PC-9 (cell line): ENCODE measurements at regions not wholly inside any gene's neighbourhood (a gene's known extent, or its start where the extent isn't known, plus 50 kb on each side); places are given as distances from the start of the nearest gene placed in this dataset.

ENCODE experiments used
- BruUV-seq: library from RNA; stranded (reverse); fragments of 400-500 nt; replicated peaks from 2 replicates; lab custom pipeline; 2021; lab: Mats Ljungman, UMichigan
- CTCF ChIA-PET: fragments of 300-600 bp; sonication (Branson Sonifier 250); formaldehyde crosslinking; loops from one replicate; lab custom pipeline; 2022; ENCODE audit warnings: antibody characterized with exemption; lab: Charles Lee
- POLR2A ChIA-PET: fragments of 300-600 bp; sonication (Branson Sonifier 250); formaldehyde crosslinking; loops from one replicate; lab custom pipeline; 2022; ENCODE audit warnings: antibody characterized with exemption; ENCODE audit not compliant: unreplicated experiment; lab: Charles Lee
- DNase-seq, 2 experiments: peaks; one replicate each; pipeline versions ENCODE4 v3.0.0 to v3.0.0-alpha.2; 2015 to 2022; ENCODE audit warnings: mixed read lengths in 1 of 2
- H2AFZ ChIP-seq: fragments of 200-600 bp; sonication (generic); 2 replicates; pipeline ENCODE4 v1.8.1; 2017; ENCODE audit warnings: antibody characterized with exemption
- H3F3A ChIP-seq: fragments of 200-600 bp; sonication (generic); 2 replicates; pipeline ENCODE4 v1.8.1; 2017; ENCODE audit warnings: antibody characterized with exemption, mild to moderate bottlenecking, low read depth; ENCODE audit not compliant: insufficient read depth
- H3K27ac ChIP-seq: fragments of 200-600 bp; sonication (generic); 2 replicates; pipeline ENCODE4 v1.6.1; 2016; ENCODE audit warnings: mixed run types
- H3K27me3 ChIP-seq: fragments of 200-600 bp; sonication (generic); 2 replicates; pipeline ENCODE4 v1.6.1; 2016; ENCODE audit warnings: low read depth, mixed run types; ENCODE audit not compliant: insufficient read depth
- H3K36me3 ChIP-seq: fragments of 200-600 bp; sonication (generic); 2 replicates; pipeline ENCODE4 v1.6.1; 2016; ENCODE audit warnings: low read depth, mixed run types
- H3K4me1 ChIP-seq: fragments of 200-600 bp; sonication (generic); replicated peaks from 2 replicates; pipeline ENCODE4 v1.6.1; 2016; ENCODE audit warnings: mixed run types; ENCODE audit not compliant: insufficient read depth
- H3K4me2 ChIP-seq: fragments of 200-600 bp; sonication (generic); 2 replicates; pipeline ENCODE4 v1.6.1; 2017; ENCODE audit warnings: mixed run types
- H3K4me3 ChIP-seq: fragments of 200-600 bp; sonication (generic); 2 replicates; pipeline ENCODE4 v1.6.1; 2016; ENCODE audit warnings: mixed run types
- H3K79me2 ChIP-seq: fragments of 200-600 bp; sonication (generic); 2 replicates; pipeline ENCODE4 v1.6.1; 2017; ENCODE audit warnings: low read depth, mixed run types
- H3K9me2 ChIP-seq: fragments of 200-600 bp; sonication (generic); 2 replicates; pipeline ENCODE4 v1.8.1; 2017; ENCODE audit warnings: mild to moderate bottlenecking; ENCODE audit not compliant: insufficient read depth
- H3K9me3 ChIP-seq: fragments of 200-600 bp; sonication (generic); 2 replicates; pipeline ENCODE4 v1.8.1; 2016; ENCODE audit warnings: low read depth; ENCODE audit not compliant: insufficient read depth
- H4K20me1 ChIP-seq: fragments of 200-600 bp; sonication (generic); 2 replicates; pipeline ENCODE4 v1.8.1; 2017; ENCODE audit not compliant: insufficient read depth
- EZH2 ChIP-seq: fragments of 200-600 bp; sonication (generic); IDR thresholded peaks from 2 replicates; pipeline ENCODE4 v1.8.0; 2017; ENCODE audit warnings: antibody characterized with exemption, low read depth
- intact Hi-C: fragments of 100-400 bp; cut with micrococcal nuclease; formaldehyde crosslinking; loops from one replicate; pipeline ENCODE4 v1.10.0; 2022; ENCODE audit not compliant: unreplicated experiment
- TF ChIP-seq, protein P1 (sequence below): fragments of 200-600 bp; sonication (generic); conservative IDR thresholded peaks from 2 replicates; pipeline ENCODE4 v1.6.1; 2017; ENCODE audit warnings: mixed run types, antibody characterized with exemption, mild to moderate bottlenecking, moderate library complexity

- H3K4me3 ChIP-seq, result no peak overlapping the region
- no peaks in the 10 kb centered on the region for H4K20me1 ChIP-seq
- no peak overlapping the region for H3K4me2 ChIP-seq
- H2AFZ ChIP-seq, result no peak overlapping the region
- ChIA-PET CTCF (no interaction called here), POLR2A (no interaction called here)
- H3K9me3 ChIP-seq, result no peaks in the 10 kb centered on the region
- H3F3A ChIP-seq, result no peaks in the 10 kb centered on the region
- intact Hi-C loops, result no loop called here
- no TSS peak for BruUV-seq
- no peaks in the 10 kb centered on the region for H3K36me3 ChIP-seq
- H3K27me3 ChIP-seq, result no peaks in the 10 kb centered on the region
- no peaks in the 10 kb centered on the region for H3K4me1 ChIP-seq
- TF ChIP-seq EZH2, result no peak
- TF ChIP-seq, protein P1, sequence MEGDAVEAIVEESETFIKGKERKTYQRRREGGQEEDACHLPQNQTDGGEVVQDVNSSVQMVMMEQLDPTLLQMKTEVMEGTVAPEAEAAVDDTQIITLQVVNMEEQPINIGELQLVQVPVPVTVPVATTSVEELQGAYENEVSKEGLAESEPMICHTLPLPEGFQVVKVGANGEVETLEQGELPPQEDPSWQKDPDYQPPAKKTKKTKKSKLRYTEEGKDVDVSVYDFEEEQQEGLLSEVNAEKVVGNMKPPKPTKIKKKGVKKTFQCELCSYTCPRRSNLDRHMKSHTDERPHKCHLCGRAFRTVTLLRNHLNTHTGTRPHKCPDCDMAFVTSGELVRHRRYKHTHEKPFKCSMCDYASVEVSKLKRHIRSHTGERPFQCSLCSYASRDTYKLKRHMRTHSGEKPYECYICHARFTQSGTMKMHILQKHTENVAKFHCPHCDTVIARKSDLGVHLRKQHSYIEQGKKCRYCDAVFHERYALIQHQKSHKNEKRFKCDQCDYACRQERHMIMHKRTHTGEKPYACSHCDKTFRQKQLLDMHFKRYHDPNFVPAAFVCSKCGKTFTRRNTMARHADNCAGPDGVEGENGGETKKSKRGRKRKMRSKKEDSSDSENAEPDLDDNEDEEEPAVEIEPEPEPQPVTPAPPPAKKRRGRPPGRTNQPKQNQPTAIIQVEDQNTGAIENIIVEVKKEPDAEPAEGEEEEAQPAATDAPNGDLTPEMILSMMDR, result no peak
- H3K79me2 ChIP-seq, result no peaks in the 10 kb centered on the region
- H3K27ac ChIP-seq, result no peak overlapping the region
- DNase-seq, result no peak
- H3K9me2 ChIP-seq, result peaks cover 6% of the 10 kb centered on the region; the same call in 1 of the 2 replicates
Observed at GRCh38 chr11:127411283-127411682, 410.7 kb upstream of the KIRREL3 start.

- ChIA-PET POLR2A (no interaction called here), CTCF (no interaction called here)
- no peaks in the 10 kb centered on the region for H3K36me3 ChIP-seq
- H3K79me2 ChIP-seq, result no peaks in the 10 kb centered on the region
- H3K9me2 ChIP-seq, result no peaks in the 10 kb centered on the region
- H3K9me3 ChIP-seq, result no peaks in the 10 kb centered on the region
- H4K20me1 ChIP-seq, result no peaks in the 10 kb centered on the region
- H3K27me3 ChIP-seq, result peaks cover 12% of the 10 kb centered on the region; the same call in 1 of the 2 replicates
- no peaks in the 10 kb centered on the region for H3K4me1 ChIP-seq
- no TSS peak for BruUV-seq
- no peak overlapping the region for H3K4me2 ChIP-seq
- no peak for DNase-seq
- no peak overlapping the region for H2AFZ ChIP-seq
- no peak for TF ChIP-seq EZH2
- TF ChIP-seq, protein P1, result no peak
- intact Hi-C loops, result no loop called here
- no peak overlapping the region for H3K27ac ChIP-seq
- no peak overlapping the region for H3K4me3 ChIP-seq
- H3F3A ChIP-seq, result no peaks in the 10 kb centered on the region
Observed at GRCh38 chr11:127395034-127395433, 394.5 kb upstream of the KIRREL3 start.

DNA sequence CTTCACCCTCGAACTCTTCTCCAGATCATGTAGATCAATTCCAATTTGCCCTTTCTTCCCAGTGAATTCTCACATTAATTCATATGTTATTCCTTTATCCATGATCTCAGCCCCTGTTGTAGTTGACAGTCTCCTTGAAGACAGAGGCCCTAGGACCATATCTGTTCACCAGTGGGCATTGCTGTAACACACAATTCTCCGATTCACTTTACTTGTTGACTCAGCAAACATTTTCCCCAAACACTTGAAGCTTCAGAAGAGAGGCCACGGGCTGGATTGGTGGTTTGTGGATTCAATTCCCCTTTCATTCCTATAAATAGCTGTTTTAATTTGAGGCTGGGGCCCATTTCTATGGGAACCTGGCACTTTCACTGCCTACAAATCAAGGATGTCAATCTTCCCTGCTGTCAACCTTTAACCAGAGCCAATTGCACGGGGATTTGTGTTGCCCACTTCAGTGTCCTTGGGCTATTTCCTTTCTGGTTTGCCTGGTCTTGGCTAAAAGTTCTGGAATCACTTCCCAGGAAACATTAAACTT, 393.0 kb upstream of the KIRREL3 start:
- H3K36me3 ChIP-seq, result no peaks in the 10 kb centered on the region
- no peaks in the 10 kb centered on the region for H3K9me3 ChIP-seq
- no TSS peak for BruUV-seq
- CTCF ChIA-PET, result no interaction called here
- POLR2A ChIA-PET, result no interaction called here
- H4K20me1 ChIP-seq, result no peaks in the 10 kb centered on the region
- intact Hi-C loops, result no loop called here
- no peak overlapping the region for H3K4me2 ChIP-seq
- no peaks in the 10 kb centered on the region for H3K4me1 ChIP-seq
- DNase-seq, result no peak
- H3K4me3 ChIP-seq, result no peak overlapping the region
- H3K79me2 ChIP-seq, result no peaks in the 10 kb centered on the region
- TF ChIP-seq, protein P1, result no peak
- TF ChIP-seq EZH2, result no peak
- no peaks in the 10 kb centered on the region for H3F3A ChIP-seq
- no peaks in the 10 kb centered on the region for H3K27me3 ChIP-seq
- H3K27ac ChIP-seq, result no peak overlapping the region
- no peaks in the 10 kb centered on the region for H3K9me2 ChIP-seq
- no peak overlapping the region for H2AFZ ChIP-seq
